ENCODE measurements at regions not wholly inside any gene's neighbourhood (a gene's known extent, or its start where the extent isn't known, plus 50 kb on each side); places are given as distances from the start of the nearest gene placed in this dataset.

DNA sequence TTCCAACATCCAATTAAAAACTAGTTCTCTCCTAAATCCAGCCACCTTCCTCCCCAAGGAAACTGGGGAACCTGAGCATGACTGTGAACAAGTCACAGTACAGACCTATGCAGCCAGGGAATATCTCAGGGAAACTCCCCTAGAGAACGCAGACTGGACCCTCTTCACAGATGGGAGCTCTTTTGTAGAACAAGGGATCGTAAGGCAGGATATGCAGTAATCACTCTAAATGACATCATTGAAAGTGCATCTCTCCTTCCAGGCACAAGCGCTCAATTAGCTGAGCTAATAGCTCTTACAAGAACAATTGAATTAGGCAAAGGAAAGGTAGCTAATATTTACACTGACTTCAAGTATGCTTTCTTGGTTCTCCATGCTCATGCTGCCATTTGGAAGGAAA lies 1331.7 kb downstream of the UQCRFS1 start:
- no peak for TF ChIP-seq CTCF (IDR thresholded peaks at IDR 0.05)
- Histone ChIP-seq H3K4me1 (no peaks in the 10 kb centered on the region), H3K36me3 (no peaks in the 10 kb centered on the region), H3K9me3 (no peaks in the 10 kb centered on the region), H3K27me3 (no peaks in the 10 kb centered on the region), H3K27ac (no peak overlapping the region), H3K4me3 (no peak overlapping the region)
- DNase-seq, result no peak
- intact Hi-C loops (cut with DNase I), result no loop called here
- ATAC-seq, result no peak

DNA sequence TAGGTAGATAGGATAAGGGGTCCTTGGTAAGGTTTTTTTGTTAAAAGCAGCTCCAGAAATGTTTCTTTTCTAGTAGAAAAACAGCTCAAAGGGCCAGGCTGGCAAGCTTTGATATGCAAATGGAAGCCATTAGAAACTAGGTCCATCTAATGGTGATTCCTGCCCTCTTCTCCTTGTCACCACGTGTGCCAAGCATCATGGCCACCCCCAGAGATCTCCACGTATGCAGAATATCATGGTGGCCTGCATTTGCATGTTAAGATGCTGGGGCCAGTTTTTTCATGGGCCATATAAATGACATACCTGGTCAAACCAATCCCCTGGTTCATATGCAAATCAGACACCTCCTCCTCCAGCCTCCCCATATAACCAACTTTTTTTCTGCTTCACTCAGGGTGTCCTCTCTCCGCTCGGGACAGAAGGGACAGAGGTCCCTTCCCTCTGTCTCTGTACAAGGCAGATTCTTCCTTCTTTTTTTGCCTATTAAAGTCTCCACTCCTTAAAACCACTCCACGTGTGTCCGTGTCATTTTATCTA lies 1335.9 kb downstream of the UQCRFS1 start:
- no peak overlapping the region for H3K27ac ChIP-seq
- H3K9me3 ChIP-seq, result no peaks in the 10 kb centered on the region
- H3K4me1 ChIP-seq, result no peaks in the 10 kb centered on the region
- TF ChIP-seq CTCF (IDR thresholded peaks at IDR 0.05), result no peak
- no peak for DNase-seq
- H3K27me3 ChIP-seq, result no peaks in the 10 kb centered on the region
- no peaks in the 10 kb centered on the region for H3K36me3 ChIP-seq
- intact Hi-C loops (cut with DNase I), result no loop called here
- no peak overlapping the region for H3K4me3 ChIP-seq
- ATAC-seq, result no peak

- H3K9me3 ChIP-seq, result no peaks in the 10 kb centered on the region
- no peaks in the 10 kb centered on the region for H3K27me3 ChIP-seq
- no peak for TF ChIP-seq CTCF (IDR thresholded peaks at IDR 0.05)
- H3K36me3 ChIP-seq, result no peaks in the 10 kb centered on the region
- no peak overlapping the region for H3K4me3 ChIP-seq
- no peak for DNase-seq
- no peak for ATAC-seq
- H3K4me1 ChIP-seq, result no peaks in the 10 kb centered on the region
- H3K27ac ChIP-seq, result no peak overlapping the region
- intact Hi-C loops (cut with DNase I), result no loop called here
These were observed 1336.5 kb downstream of the UQCRFS1 start for GRCh38 chr19:27876489-27876888.

DNA sequence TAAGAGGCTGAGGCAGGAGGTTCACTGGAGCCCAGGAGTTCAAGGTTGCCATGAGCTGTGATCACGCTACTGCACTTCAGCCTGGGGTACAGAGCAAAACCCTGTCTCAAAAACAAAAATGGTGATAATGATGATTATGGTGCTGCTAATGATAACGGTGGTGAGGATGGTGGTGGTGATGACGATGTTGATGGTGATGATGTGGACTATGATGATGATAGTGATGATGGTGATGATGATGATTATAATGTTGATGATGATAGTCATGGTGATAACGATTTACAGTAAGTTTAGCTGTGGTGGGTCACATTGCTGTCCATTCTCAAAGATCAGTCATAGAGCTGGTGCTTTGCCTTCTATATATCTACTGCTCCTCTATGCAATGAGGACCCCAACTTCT lies 1340.6 kb downstream of the UQCRFS1 start:
- no peak for DNase-seq
- no peak for ATAC-seq
- Histone ChIP-seq H3K27me3 (no peaks in the 10 kb centered on the region), H3K9me3 (no peaks in the 10 kb centered on the region), H3K36me3 (no peaks in the 10 kb centered on the region), H3K4me1 (no peaks in the 10 kb centered on the region), H3K27ac (no peak overlapping the region), H3K4me3 (no peak overlapping the region)
- intact Hi-C loops (cut with DNase I), result no loop called here
- no peak for TF ChIP-seq CTCF (IDR thresholded peaks at IDR 0.05)

GRCh38 chr19:27870293-27870692 lies 1342.7 kb downstream of the UQCRFS1 start:
- Histone ChIP-seq H3K4me1 (no peaks in the 10 kb centered on the region), H3K27me3 (no peaks in the 10 kb centered on the region), H3K9me3 (no peaks in the 10 kb centered on the region), H3K4me3 (no peak overlapping the region), H3K36me3 (no peaks in the 10 kb centered on the region), H3K27ac (no peak overlapping the region)
- TF ChIP-seq CTCF (IDR thresholded peaks at IDR 0.05), result no peak
- intact Hi-C loops (cut with DNase I), result no loop called here
- DNase-seq, result no peak
- no peak for ATAC-seq

DNA sequence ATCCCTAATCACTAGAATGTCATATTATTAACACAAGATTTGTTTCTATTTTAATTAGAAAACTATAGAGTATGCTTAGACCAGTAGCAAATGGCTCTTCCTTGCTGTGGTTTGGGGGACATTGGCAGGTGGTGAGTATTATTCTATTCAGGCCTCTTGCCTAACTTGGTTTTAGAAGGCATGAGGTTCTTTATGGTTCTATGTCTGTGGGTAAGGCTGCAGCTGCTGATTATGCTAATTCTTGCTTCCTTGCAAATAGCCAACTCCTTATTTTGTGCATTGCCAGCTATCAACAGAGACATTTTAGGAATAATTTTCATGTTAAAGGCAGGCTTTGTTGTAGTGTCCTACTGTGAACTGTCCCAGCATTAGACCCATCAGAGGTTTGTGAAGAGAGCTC lies 1344.9 kb downstream of the UQCRFS1 start:
- ATAC-seq, result no peak
- DNase-seq, result no peak
- H3K4me3 ChIP-seq, result no peak overlapping the region
- TF ChIP-seq CTCF (IDR thresholded peaks at IDR 0.05), result no peak
- H3K36me3 ChIP-seq, result no peaks in the 10 kb centered on the region
- no peaks in the 10 kb centered on the region for H3K4me1 ChIP-seq
- intact Hi-C loops (cut with DNase I), result no loop called here
- H3K27ac ChIP-seq, result no peak overlapping the region
- H3K9me3 ChIP-seq, result no peaks in the 10 kb centered on the region
- H3K27me3 ChIP-seq, result no peaks in the 10 kb centered on the region

Measured in upper lobe of right lung (tissue), 1 donor.